ENCODE measurements at regions not wholly inside any gene's neighbourhood (a gene's known extent, or its start where the extent isn't known, plus 50 kb on each side); places are given as distances from the start of the nearest gene placed in this dataset.

DNA sequence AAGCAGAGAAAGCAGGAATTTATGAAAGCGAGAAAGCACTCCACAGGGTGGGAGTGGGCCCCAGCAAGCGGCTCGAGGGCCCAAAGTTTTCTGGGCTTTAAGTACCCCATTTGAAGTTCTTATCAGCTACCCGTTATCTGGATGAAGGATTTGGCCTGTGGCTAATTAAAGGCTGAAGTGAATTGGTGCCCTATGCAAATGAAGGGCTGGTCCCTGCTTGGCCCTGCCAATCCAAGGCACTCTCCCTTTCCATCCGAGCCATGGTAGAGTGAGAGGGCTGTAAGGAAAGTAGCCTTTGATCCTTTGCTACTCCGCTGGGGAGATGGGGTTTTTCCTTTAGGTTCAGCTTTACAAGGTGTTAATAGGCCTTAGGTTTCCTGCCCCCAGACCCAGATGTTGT, 469.3 kb upstream of the CFAP20DC start:
- no peaks in the 10 kb centered on the region for H3K9me3 Mint-ChIP-seq
- H3K36me3 Mint-ChIP-seq: no peaks in the 10 kb centered on the region
- DNase-seq (no peak), ATAC-seq (no peak)
- no peak overlapping the region for H3K4me3 Mint-ChIP-seq
- no peak overlapping the region for H3K27ac Mint-ChIP-seq
- peaks cover 6 to 25% (median 14%) of the 10 kb centered on the region in 4 donors for H3K4me1 Mint-ChIP-seq
- POLR2A ChIA-PET: no interaction called here
- H3K27me3 Mint-ChIP-seq: no peaks in the 10 kb centered on the region

DNA sequence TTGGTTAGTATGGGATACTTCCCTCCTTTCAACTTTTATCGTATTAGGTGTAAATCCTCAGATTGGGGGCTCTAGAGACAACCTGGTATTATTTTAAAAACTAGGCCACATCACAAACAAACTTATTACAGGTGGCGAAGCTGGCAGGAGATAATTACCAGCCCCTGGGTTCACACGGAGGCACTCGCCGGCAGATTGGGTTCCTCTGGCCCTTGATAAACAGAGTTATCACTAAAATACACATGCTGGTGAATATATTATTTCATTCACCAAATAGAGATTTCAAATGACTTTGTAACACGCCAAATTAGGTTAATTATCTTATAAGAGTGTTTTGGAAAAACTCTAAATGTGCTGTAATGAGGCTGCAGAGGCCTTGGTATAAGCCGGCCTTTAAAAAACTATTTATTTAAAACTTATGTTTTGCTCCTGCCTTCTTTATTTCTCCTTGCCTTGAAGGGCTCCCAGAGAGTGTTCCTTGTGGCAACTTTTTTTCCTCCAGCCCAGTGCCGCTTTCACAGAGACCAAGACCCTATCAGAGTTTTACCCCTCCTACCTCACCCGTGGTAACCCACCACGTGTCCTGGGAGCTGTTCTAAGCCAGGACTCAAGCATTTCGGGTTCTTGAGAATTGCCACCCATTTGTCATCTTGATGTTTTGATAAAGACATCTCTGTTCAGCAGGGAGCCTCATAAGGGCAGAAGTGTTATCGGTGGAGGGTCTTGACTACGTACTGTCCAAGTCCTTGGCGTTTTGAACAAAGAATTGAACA, 468.6 kb upstream of the CFAP20DC start:
- H3K36me3 Mint-ChIP-seq: no peaks in the 10 kb centered on the region
- no peaks in the 10 kb centered on the region for H3K27me3 Mint-ChIP-seq
- no peak overlapping the region for H3K4me3 Mint-ChIP-seq
- DNase-seq: no peak
- POLR2A ChIA-PET: no interaction called here
- H3K27ac Mint-ChIP-seq: peak overlapping the region in 1 of 10 donors; percentile 20
- peaks cover 6 to 25% (median 14%) of the 10 kb centered on the region in 4 donors for H3K4me1 Mint-ChIP-seq
- ATAC-seq: no peak
- no peaks in the 10 kb centered on the region for H3K9me3 Mint-ChIP-seq

DNA sequence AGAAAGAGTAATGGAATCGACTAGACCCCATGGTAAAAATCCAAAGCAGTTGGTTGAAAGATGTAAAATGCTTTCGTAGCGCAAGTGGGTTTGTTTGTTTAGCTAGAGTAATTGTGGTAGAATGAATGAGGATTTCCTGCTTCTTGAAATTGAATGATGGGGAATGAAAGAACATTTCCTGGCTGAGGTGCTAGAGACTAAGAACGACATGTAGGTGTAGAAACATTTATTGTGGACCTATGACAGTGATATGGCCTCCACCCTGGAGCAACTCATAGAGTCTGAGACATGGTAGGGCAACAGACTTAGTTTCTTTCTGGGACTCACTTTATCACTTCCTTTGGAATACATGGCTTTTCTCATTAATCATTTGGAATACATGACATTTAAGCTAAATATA, 467.6 kb upstream of the CFAP20DC start:
- peak overlapping the region in 1 of 10 donors; percentile 0 for H3K4me3 Mint-ChIP-seq
- H3K4me1 Mint-ChIP-seq: peaks cover 6 to 28% (median 14%) of the 10 kb centered on the region in 4 donors
- DNase-seq: peak in 2 of 10 donors; percentile 4 to 8
- H3K9me3 Mint-ChIP-seq: no peaks in the 10 kb centered on the region
- ATAC-seq: no peak
- no peaks in the 10 kb centered on the region for H3K27me3 Mint-ChIP-seq
- POLR2A ChIA-PET: no interaction called here
- H3K27ac Mint-ChIP-seq: peak overlapping the region in 1 of 10 donors; percentile 6
- no peaks in the 10 kb centered on the region for H3K36me3 Mint-ChIP-seq

DNA sequence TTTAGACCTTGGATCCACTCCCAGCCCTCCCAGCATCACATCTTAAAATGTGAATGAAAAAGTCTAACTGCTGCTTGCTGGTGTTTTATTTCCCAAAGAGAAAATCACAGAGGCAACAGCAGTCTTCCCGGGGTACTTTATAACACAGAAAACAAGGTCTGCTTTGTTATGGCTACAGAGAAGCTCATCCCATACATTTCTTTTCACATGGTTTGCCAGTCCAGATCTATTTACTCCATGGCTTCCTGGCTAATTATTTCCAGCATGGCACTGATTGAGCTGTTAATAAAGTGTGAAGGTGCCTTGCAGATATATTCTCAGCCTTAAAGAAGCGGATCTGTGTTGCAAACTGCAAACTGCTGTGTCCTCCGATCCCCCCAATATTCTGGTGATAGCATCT, 466.1 kb upstream of the CFAP20DC start:
- DNase-seq (no peak), ATAC-seq (no peak)
- POLR2A ChIA-PET: no interaction called here
- Mint-ChIP-seq H3K9me3 (no peaks in the 10 kb centered on the region), H3K4me3 (no peak overlapping the region), H3K27me3 (peaks cover 0 to 3% (median 0%) of the 10 kb centered on the region in 5 donors), H3K27ac (no peak overlapping the region), H3K36me3 (no peaks in the 10 kb centered on the region), H3K4me1 (peaks cover 11 to 38% (median 22%) of the 10 kb centered on the region in 4 donors)

DNA sequence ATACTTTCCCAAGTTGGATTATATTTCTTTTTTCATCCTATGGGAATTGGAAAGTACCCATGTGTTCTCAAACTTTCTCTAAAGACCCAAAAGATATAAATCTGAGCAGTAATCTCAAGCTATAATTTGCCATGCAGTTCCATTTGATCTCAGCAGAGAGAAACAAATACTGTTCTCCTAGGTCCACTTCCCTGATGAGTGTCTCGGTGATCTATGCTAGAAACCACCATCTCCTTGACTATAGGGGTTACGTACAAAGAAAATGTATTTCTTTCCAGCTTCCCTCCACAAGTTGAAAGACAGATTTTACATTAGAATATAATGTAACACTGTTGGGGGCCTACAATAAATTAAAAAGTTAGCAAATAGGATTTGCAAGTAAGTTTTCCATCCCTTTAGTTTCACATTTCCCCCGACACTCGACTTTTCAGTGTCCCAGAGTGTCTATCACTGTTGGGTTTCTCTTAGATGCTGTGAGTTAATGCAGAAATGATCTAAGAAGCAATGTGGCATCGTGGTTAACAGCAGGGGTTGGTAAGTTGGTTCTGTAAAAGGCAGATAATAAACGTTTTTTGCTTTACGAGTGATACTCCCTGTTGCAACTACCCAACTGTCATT, 465.1 kb upstream of the CFAP20DC start:
- Mint-ChIP-seq H3K4me1 (peaks cover 11 to 38% (median 22%) of the 10 kb centered on the region in 4 donors), H3K4me3 (peak overlapping the region in 6 of 10 donors; percentile 3 to 64 (median 48)), H3K9me3 (no peaks in the 10 kb centered on the region), H3K36me3 (no peaks in the 10 kb centered on the region), H3K27me3 (peaks cover 0 to 3% (median 0%) of the 10 kb centered on the region in 5 donors), H3K27ac (peak overlapping the region in 6 of 10 donors; percentile 26 to 88 (median 66))
- ATAC-seq (peak in 1 of 2 donors; percentile 60), DNase-seq (peak in 3 of 10 donors; percentile 10 to 25 (median 20))
- POLR2A ChIA-PET: no interaction called here

DNA sequence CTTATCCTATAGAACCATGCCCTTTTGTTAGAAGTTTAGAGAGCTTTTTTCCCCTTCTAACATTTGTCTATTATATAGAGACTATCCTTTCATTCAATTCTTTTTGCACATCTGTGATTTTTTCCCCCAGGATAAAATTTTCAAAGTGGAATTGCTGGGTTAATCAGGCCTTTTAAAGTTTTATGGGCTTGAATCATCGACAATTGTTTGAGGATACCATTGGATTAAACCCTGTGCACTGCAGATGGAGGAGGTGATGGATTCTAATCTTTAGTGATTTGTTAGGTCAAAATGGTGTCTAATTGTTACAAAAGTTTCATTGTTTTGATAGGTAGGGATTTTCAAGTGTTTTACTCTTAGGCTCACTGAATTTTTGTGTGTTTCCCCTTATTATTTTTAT, 463.7 kb upstream of the CFAP20DC start:
- Mint-ChIP-seq H3K36me3 (no peaks in the 10 kb centered on the region), H3K9me3 (peaks cover 0 to 2% (median 0%) of the 10 kb centered on the region in 9 donors), H3K4me3 (no peak overlapping the region), H3K27me3 (peaks cover 0 to 7% (median 0%) of the 10 kb centered on the region in 5 donors), H3K27ac (no peak overlapping the region), H3K4me1 (peaks cover 8 to 38% (median 22%) of the 10 kb centered on the region in 4 donors)
- POLR2A ChIA-PET: no interaction called here
- ATAC-seq: no peak
- no peak for DNase-seq

DNA sequence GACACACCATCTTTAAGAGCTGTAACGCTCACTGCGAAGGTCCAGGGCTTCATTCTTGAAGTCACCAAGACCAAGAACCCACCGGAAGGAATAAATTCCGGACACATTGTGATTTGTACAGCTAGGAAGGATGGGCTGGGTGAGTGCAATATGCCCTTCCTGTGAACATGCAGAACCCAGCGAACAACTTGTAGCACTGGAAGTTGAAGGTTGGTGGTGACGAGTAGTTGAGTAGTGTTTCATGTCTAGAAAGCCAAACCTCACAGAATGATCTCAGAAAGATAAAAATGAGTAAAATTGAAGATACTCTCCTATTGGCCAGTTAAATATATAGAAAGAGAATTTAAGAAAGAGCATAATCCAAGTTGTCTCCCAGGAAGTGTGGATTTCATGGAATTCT, 462.2 kb upstream of the CFAP20DC start:
- Mint-ChIP-seq H3K27me3 (peaks cover 0 to 7% (median 0%) of the 10 kb centered on the region in 5 donors), H3K27ac (peak overlapping the region in 7 of 10 donors; percentile 2 to 79 (median 33)), H3K36me3 (no peaks in the 10 kb centered on the region), H3K9me3 (peaks cover 0 to 2% (median 0%) of the 10 kb centered on the region in 9 donors), H3K4me3 (peak overlapping the region in 9 of 10 donors; percentile 11 to 83 (median 72)), H3K4me1 (peaks cover 6 to 29% (median 18%) of the 10 kb centered on the region in 4 donors)
- DNase-seq (peak in 2 of 10 donors; percentile 15 to 31), ATAC-seq (peak in 1 of 2 donors; percentile 75)
- POLR2A ChIA-PET: interaction anchor here (1.1 kb wide), 1 partner anchor 60 kb away, joined by 3 read pairs; no protein-coding TSS in a partner anchor

DNA sequence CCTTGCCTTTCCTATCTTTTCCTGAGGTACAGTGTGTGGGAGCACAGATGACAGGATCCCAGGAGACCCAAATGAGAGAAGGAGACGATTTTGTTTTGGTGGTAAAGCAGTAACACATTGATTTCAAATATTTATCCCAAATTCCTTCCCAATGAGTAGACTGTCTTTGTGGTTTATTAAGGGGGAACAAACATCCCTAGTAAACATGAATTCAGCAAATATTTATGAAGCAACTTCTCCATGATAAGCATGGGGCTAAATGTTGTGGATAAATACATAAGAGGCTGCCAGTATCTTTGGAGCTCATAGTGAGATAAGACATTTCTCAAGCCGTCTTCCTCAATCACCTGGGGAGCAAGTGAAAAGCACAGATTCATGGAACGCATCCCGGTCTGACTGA, 460.8 kb upstream of the CFAP20DC start:
- POLR2A ChIA-PET: no interaction called here
- DNase-seq (no peak), ATAC-seq (no peak)
- H3K4me1 Mint-ChIP-seq: peaks cover 5 to 28% (median 18%) of the 10 kb centered on the region in 4 donors
- peaks cover 0 to 2% (median 0%) of the 10 kb centered on the region in 9 donors for H3K9me3 Mint-ChIP-seq
- peak overlapping the region in 1 of 10 donors; percentile 72 for H3K27ac Mint-ChIP-seq
- peaks cover 0 to 7% (median 0%) of the 10 kb centered on the region in 5 donors for H3K27me3 Mint-ChIP-seq
- H3K4me3 Mint-ChIP-seq: peak overlapping the region in 1 of 10 donors; percentile 29
- no peaks in the 10 kb centered on the region for H3K36me3 Mint-ChIP-seq

DNA sequence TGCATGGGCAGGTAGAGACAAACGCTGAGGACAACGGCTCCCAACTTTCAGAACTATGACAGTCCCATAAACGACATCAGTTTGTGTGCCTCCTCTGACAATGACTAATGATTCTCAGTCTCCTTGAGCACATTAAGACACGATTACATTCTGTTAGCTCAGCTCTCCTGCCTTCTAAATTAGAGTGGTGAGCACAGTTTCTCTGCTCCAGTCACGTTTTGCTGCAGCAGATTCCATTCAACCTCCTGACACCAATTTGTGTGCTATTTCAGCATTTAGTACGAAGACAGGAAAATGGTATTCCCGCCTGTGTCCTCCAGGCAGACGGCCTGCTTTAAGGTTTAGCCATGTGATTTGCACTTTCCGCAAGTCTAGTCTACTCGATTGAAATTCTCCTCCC, 458.4 kb upstream of the CFAP20DC start:
- H3K4me1 Mint-ChIP-seq: peaks cover 5 to 18% (median 9%) of the 10 kb centered on the region in 4 donors
- no peak overlapping the region for H3K27ac Mint-ChIP-seq
- H3K9me3 Mint-ChIP-seq: peaks cover 0 to 5% (median 0%) of the 10 kb centered on the region in 9 donors
- ATAC-seq: no peak
- DNase-seq: no peak
- peaks cover 0 to 5% (median 0%) of the 10 kb centered on the region in 3 donors for H3K36me3 Mint-ChIP-seq
- POLR2A ChIA-PET: no interaction called here
- no peak overlapping the region for H3K4me3 Mint-ChIP-seq
- H3K27me3 Mint-ChIP-seq: peaks cover 0 to 7% (median 0%) of the 10 kb centered on the region in 5 donors

DNA sequence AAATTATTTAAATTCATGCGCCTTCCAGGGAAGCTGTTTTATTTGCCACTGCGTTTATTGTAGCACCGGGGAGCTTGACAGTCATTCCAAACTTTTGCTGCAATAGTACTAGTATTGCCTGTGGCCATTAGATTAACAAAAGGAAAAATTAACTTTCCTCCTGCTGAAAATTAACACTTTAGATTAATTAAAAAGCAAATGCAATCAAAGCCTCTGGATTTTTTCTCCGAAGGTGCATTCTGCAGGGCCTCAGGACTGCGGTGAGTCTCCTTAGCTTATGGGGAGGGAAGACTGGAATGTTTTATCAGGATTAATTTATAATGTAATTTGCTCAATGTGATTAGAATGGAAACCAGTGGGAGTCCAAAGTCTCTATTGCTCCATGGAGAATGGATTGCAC, 456.4 kb upstream of the CFAP20DC start:
- POLR2A ChIA-PET: interaction anchor here (1.0 kb wide), 1 partner anchor 54 kb away, joined by 3 read pairs; no protein-coding TSS in a partner anchor
- Mint-ChIP-seq H3K27me3 (peaks cover 0 to 7% (median 0%) of the 10 kb centered on the region in 5 donors), H3K4me3 (no peak overlapping the region), H3K9me3 (peaks cover 0 to 5% (median 0%) of the 10 kb centered on the region in 9 donors), H3K36me3 (peaks cover 0 to 5% (median 0%) of the 10 kb centered on the region in 3 donors), H3K4me1 (peaks cover 0 to 6% (median 2%) of the 10 kb centered on the region in 4 donors), H3K27ac (no peak overlapping the region)
- ATAC-seq (no peak), DNase-seq (no peak)

DNA sequence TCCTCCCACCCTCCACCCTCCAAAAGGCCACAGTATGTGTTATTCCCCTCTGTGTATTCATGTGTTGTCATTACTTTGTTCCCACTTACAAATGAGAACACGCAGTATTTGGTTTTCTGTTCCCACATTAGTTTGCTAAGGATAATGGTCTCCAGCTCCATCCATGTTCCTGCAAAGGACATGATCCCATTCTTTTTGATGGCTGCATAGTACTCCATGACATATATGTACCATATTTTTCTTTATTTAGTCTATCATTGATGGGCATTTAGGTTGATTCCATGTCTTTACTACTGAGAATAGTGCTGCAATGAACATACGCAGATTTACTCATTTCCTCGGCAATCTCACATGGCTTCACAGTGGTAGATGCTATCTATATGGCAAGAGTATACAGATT, 453.6 kb upstream of the CFAP20DC start:
- H3K4me1 Mint-ChIP-seq: peaks cover 0 to 6% (median 2%) of the 10 kb centered on the region in 4 donors
- ATAC-seq (no peak), DNase-seq (no peak)
- peaks cover 0 to 5% (median 0%) of the 10 kb centered on the region in 9 donors for H3K9me3 Mint-ChIP-seq
- peaks cover 0 to 5% (median 0%) of the 10 kb centered on the region in 3 donors for H3K36me3 Mint-ChIP-seq
- no peak overlapping the region for H3K4me3 Mint-ChIP-seq
- POLR2A ChIA-PET: no interaction called here
- H3K27me3 Mint-ChIP-seq: peaks cover 0 to 1% (median 0%) of the 10 kb centered on the region in 5 donors
- no peak overlapping the region for H3K27ac Mint-ChIP-seq

DNA sequence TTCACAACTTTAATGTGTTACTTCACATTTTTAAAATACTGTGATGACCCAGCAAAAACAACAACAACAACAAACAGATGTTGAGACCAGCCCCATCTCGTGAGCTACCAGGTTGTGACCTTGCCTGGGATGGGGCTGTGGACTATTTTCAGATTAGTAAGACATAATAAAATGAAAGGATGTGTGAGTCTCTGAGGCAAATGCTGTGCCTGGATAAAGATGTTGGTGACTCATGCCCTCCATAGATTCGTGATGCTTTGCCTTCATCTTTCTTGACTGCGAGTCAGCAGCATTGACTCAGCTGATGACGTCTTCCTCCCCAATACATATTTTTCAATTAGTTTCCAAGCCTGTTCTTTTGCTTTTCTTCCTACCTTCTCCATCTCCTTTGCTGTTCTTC, 453.0 kb upstream of the CFAP20DC start:
- Mint-ChIP-seq H3K36me3 (peaks cover 0 to 5% (median 0%) of the 10 kb centered on the region in 3 donors), H3K4me3 (no peak overlapping the region), H3K4me1 (peaks cover 0 to 6% (median 2%) of the 10 kb centered on the region in 4 donors), H3K27ac (no peak overlapping the region), H3K27me3 (no peaks in the 10 kb centered on the region), H3K9me3 (peaks cover 0 to 5% (median 0%) of the 10 kb centered on the region in 9 donors)
- POLR2A ChIA-PET: no interaction called here
- ATAC-seq (no peak), DNase-seq (no peak)

DNA sequence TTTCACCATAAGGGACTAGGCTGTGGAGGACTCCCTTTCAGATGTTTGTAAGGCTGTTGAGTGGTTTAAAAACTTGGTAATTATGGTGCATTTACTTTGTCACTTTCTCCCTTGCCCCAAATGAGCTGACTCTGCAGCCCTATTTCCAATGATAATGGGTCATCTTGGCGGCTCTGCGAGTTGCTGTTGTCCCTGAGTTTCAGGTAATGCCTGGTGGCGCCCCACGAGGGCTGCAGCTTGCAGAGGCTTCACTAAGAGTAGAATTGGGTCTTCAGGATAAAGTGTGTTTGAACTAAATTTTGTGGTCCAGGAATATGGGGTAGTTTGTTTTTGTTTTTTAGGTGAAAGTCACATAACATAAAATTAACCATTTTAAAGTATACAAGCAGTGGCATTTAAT, 450.1 kb upstream of the CFAP20DC start:
- H3K9me3 Mint-ChIP-seq: peaks cover 0 to 5% (median 0%) of the 10 kb centered on the region in 9 donors
- H3K27ac Mint-ChIP-seq: no peak overlapping the region
- H3K36me3 Mint-ChIP-seq: peaks cover 0 to 5% (median 0%) of the 10 kb centered on the region in 3 donors
- DNase-seq: no peak
- H3K4me3 Mint-ChIP-seq: no peak overlapping the region
- no peak for ATAC-seq
- POLR2A ChIA-PET: no interaction called here
- H3K4me1 Mint-ChIP-seq: peaks cover 5 to 10% (median 7%) of the 10 kb centered on the region in 4 donors
- no peaks in the 10 kb centered on the region for H3K27me3 Mint-ChIP-seq
